Erythroblast (primary cell): ENCODE measurements at regions not wholly inside any gene's neighbourhood (a gene's known extent, or its start where the extent isn't known, plus 50 kb on each side); places are given as distances from the start of the nearest gene placed in this dataset.

Experiments used
- DNase-seq, 2 experiments: peaks; one replicate each; lab custom pipeline; 2025; lab: John Stamatoyannopoulos, UW
- GATA1 ChIP-seq: IDR thresholded peaks from 2 replicates; pipeline ENCODE4 v1.6.1; 2011; ENCODE audit warnings: low read depth, mild to moderate bottlenecking, control low read depth, low read length, moderate library complexity
- POLR2A ChIP-seq: IDR thresholded peaks from 2 replicates; pipeline ENCODE4 v1.6.1; 2011; ENCODE audit warnings: mild to moderate bottlenecking, low read length

- no peak for DNase-seq
- TF ChIP-seq GATA1: no peak
- no peak for TF ChIP-seq POLR2A
These were observed 280.1 kb upstream of the DMRT1 start for GRCh38 chr9:561427-561826.

GRCh38 chr9:563200-563599 lies 278.3 kb upstream of the DMRT1 start:
- DNase-seq: no peak
- no peak for TF ChIP-seq GATA1
- no peak for TF ChIP-seq POLR2A

GRCh38 chr9:565528-565927 lies 276.0 kb upstream of the DMRT1 start:
- no peak for DNase-seq
- TF ChIP-seq POLR2A (no peak), GATA1 (no peak)

GRCh38 chr9:567128-567746 lies 274.3 kb upstream of the DMRT1 start:
- TF ChIP-seq POLR2A (no peak), GATA1 (no peak)
- no peak for DNase-seq

GRCh38 chr9:567747-568305 lies 273.7 kb upstream of the DMRT1 start:
- DNase-seq: no peak
- TF ChIP-seq GATA1 (no peak), POLR2A (no peak)

GRCh38 chr9:569296-569695 lies 272.2 kb upstream of the DMRT1 start:
- TF ChIP-seq POLR2A: no peak
- TF ChIP-seq GATA1: no peak
- no peak for DNase-seq

- DNase-seq: no peak
- TF ChIP-seq GATA1 (no peak), POLR2A (no peak)
These were observed 271.3 kb upstream of the DMRT1 start for GRCh38 chr9:570187-570586.

GRCh38 chr9:571066-571465 lies 270.4 kb upstream of the DMRT1 start:
- no peak for DNase-seq
- no peak for TF ChIP-seq POLR2A

GRCh38 chr9:571741-572140 lies 269.8 kb upstream of the DMRT1 start:
- TF ChIP-seq GATA1 (no peak), POLR2A (no peak)

GRCh38 chr9:573691-574410 lies 267.6 kb upstream of the DMRT1 start:
- no peak for DNase-seq
- TF ChIP-seq GATA1 (no peak), POLR2A (no peak)

More at GRCh38 chr9:571741-572140, 269.8 kb upstream of the DMRT1 start:
- no peak for DNase-seq

- TF ChIP-seq POLR2A (no peak), GATA1 (no peak)
These were observed 266.4 kb upstream of the DMRT1 start for GRCh38 chr9:575139-575538.

GRCh38 chr9:580652-581342 lies 260.7 kb upstream of the DMRT1 start:
- TF ChIP-seq POLR2A (no peak), GATA1 (no peak)
- DNase-seq: no peak

More at GRCh38 chr9:575139-575538, 266.4 kb upstream of the DMRT1 start:
- DNase-seq: no peak

- TF ChIP-seq GATA1 (no peak), POLR2A (no peak)
- no peak for DNase-seq
These were observed 259.6 kb upstream of the DMRT1 start for GRCh38 chr9:581673-582497.
